ENCODE measurements at regions not wholly inside any gene's neighbourhood (a gene's known extent, or its start where the extent isn't known, plus 50 kb on each side); places are given as distances from the start of the nearest gene placed in this dataset.
"Not testable (repeated sequence)": the region's sequence is repeated elsewhere in the genome, so short reads cannot be mapped to it uniquely, and the experiment has no call there.

GRCh38 chr10:30560326-30560725 is 69.2 kb downstream of the LYZL2 start:
- DNase-seq (ENCODE audit: low spot score): no peak

GRCh38 chr10:30559180-30559579 is 70.4 kb downstream of the LYZL2 start:
- DNase-seq (ENCODE audit: low spot score): no peak

GRCh38 chr10:30558411-30558810 is 71.1 kb downstream of the LYZL2 start:
- no peak for DNase-seq (ENCODE audit: low spot score)

GRCh38 chr10:30557884-30558283 is 71.7 kb downstream of the LYZL2 start:
- DNase-seq (ENCODE audit: low spot score): no peak

GRCh38 chr10:30556189-30556588 is 73.4 kb downstream of the LYZL2 start:
- DNase-seq (ENCODE audit: low spot score): no peak

GRCh38 chr10:30555465-30555864 is 74.1 kb downstream of the LYZL2 start:
- DNase-seq (ENCODE audit: low spot score): no peak

GRCh38 chr10:30554440-30554825 is 75.1 kb downstream of the LYZL2 start:
- no peak for DNase-seq (ENCODE audit: low spot score)

GRCh38 chr10:30553626-30554439 is 75.7 kb downstream of the LYZL2 start:
- no peak for DNase-seq (ENCODE audit: low spot score)

GRCh38 chr10:30553018-30553625 is 76.4 kb downstream of the LYZL2 start:
- no peak for DNase-seq (ENCODE audit: low spot score)

- no peak for DNase-seq (ENCODE audit: low spot score)
Measured at GRCh38 chr10:30550967-30551815, 78.4 kb downstream of the LYZL2 start.

- not testable (repeated sequence) for DNase-seq (ENCODE audit: low spot score)
Measured at GRCh38 chr10:30549134-30549687, 80.3 kb downstream of the LYZL2 start.

- no peak for DNase-seq (ENCODE audit: low spot score)
Measured at GRCh38 chr10:30546511-30546910, 83.0 kb downstream of the LYZL2 start.

GRCh38 chr10:30542895-30543288 is 86.7 kb downstream of the LYZL2 start:
- DNase-seq (ENCODE audit: low spot score): no peak

GRCh38 chr10:30542001-30542894 is 87.3 kb downstream of the LYZL2 start:
- DNase-seq (ENCODE audit: low spot score): no peak

- DNase-seq (ENCODE audit: low spot score): no peak
Measured at GRCh38 chr10:30540276-30540675, 89.3 kb downstream of the LYZL2 start.

GRCh38 chr10:30538086-30538485 is 91.5 kb downstream of the LYZL2 start:
- DNase-seq (ENCODE audit: low spot score): no peak

GRCh38 chr10:30537586-30537985 is 92.0 kb downstream of the LYZL2 start:
- DNase-seq (ENCODE audit: low spot score): no peak

- not testable (repeated sequence) for DNase-seq (ENCODE audit: low spot score)
Measured at GRCh38 chr10:30537158-30537557, 92.4 kb downstream of the LYZL2 start.

- DNase-seq (ENCODE audit: low spot score): no peak
Measured at GRCh38 chr10:30536578-30536977, 93.0 kb downstream of the LYZL2 start.

GRCh38 chr10:30535677-30536076 is 93.9 kb downstream of the LYZL2 start:
- DNase-seq (ENCODE audit: low spot score): no peak

GRCh38 chr10:30534465-30535144 is 94.9 kb downstream of the LYZL2 start:
- DNase-seq (ENCODE audit: low spot score): peak; percentile 59
